HG02884 (cell line): ENCODE measurements at regions not wholly inside any gene's neighbourhood (a gene's known extent, or its start where the extent isn't known, plus 50 kb on each side); places are given as distances from the start of the nearest gene placed in this dataset.

Experiments
- ATAC-seq: cut with Tn5 transposase; IDR thresholded peaks from one replicate; pipeline ENCODE4 v1.9.1; 2021; ENCODE audit warnings: mild to moderate bottlenecking, moderate library complexity; ENCODE audit not compliant: unreplicated experiment

GRCh38 chr1:163652441-163652840 lies 330.7 kb downstream of the NUF2 start:
- ATAC-seq, result no peak

- no peak for ATAC-seq
Measured at GRCh38 chr1:163655565-163655964, 333.8 kb downstream of the NUF2 start.

- ATAC-seq, result no peak
Measured at GRCh38 chr1:163656095-163656759, 334.5 kb downstream of the NUF2 start.

- no peak for ATAC-seq
Measured at GRCh38 chr1:163657719-163658118, 336.0 kb downstream of the NUF2 start.

GRCh38 chr1:163661391-163661790 lies 339.6 kb downstream of the NUF2 start:
- no peak for ATAC-seq

GRCh38 chr1:163664671-163665335 lies 343.0 kb downstream of the NUF2 start:
- no peak for ATAC-seq

- no peak for ATAC-seq
Measured at GRCh38 chr1:163668472-163668871, 346.7 kb downstream of the NUF2 start.

- no peak for ATAC-seq
Measured at GRCh38 chr1:163670989-163671757, 349.4 kb downstream of the NUF2 start.

- no peak for ATAC-seq
Measured at GRCh38 chr1:163672976-163673758, 351.4 kb downstream of the NUF2 start.

GRCh38 chr1:163673759-163674151 lies 352.0 kb downstream of the NUF2 start:
- ATAC-seq, result no peak

GRCh38 chr1:163674236-163674635 lies 352.5 kb downstream of the NUF2 start:
- no peak for ATAC-seq

GRCh38 chr1:163684785-163685184 lies 363.0 kb downstream of the NUF2 start:
- ATAC-seq, result no peak

GRCh38 chr1:163692266-163692665 lies 370.5 kb downstream of the NUF2 start:
- ATAC-seq, result no peak

GRCh38 chr1:163697137-163697536 lies 375.4 kb downstream of the NUF2 start:
- ATAC-seq, result peak; percentile 86

GRCh38 chr1:163701783-163702374 lies 380.1 kb downstream of the NUF2 start:
- ATAC-seq, result no peak

GRCh38 chr1:163703794-163704193 lies 382.0 kb downstream of the NUF2 start:
- ATAC-seq, result no peak

GRCh38 chr1:163706915-163707314 lies 385.2 kb downstream of the NUF2 start:
- no peak for ATAC-seq

GRCh38 chr1:163709636-163710035 lies 387.9 kb downstream of the NUF2 start:
- no peak for ATAC-seq

- no peak for ATAC-seq
Measured at GRCh38 chr1:163712321-163712720, 390.6 kb downstream of the NUF2 start.

- no peak for ATAC-seq
Measured at GRCh38 chr1:163720294-163720693, 398.5 kb downstream of the NUF2 start.

- ATAC-seq, result no peak
Measured at GRCh38 chr1:163725551-163725950, 403.8 kb downstream of the NUF2 start.
